CD4-positive, alpha-beta T cell treated with Interleukin-6 for 4 hours (primary cell): ENCODE measurements at regions not wholly inside any gene's neighbourhood (a gene's known extent, or its start where the extent isn't known, plus 50 kb on each side); places are given as distances from the start of the nearest gene placed in this dataset.
"Not testable (repeated sequence)": the region's sequence is repeated elsewhere in the genome, so short reads cannot be mapped to it uniquely, and the experiment has no call there.

Experiments
- DNase-seq: peaks from one replicate; pipeline ENCODE4 v3.0.0-alpha.2; 2020; ENCODE audit warnings: mixed read lengths

DNA sequence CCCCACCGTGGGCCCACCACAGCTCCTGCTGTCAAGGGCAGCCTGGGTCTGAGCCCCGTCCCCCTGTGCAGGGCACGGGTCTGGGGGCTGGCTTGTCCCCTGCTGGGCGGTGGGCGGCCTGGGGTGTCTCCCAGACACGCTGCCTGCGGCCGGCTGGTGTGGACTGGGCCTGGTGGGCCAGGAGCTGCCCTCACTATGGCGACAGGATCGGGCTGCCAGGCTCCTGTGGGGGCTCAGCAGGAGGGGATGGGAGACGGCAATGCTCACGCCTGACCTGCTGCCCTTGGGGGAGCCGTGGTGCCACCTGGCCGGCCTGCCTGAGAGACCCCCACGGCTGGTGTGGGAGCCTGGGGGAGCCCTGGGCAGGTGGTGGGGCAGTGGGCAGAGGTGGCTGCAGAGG is 156.1 kb downstream of the TMEM121 start:
- DNase-seq: not testable (repeated sequence)

GRCh38 chr14:105682956-105683570 is 156.7 kb downstream of the TMEM121 start:
- no peak for DNase-seq

DNA sequence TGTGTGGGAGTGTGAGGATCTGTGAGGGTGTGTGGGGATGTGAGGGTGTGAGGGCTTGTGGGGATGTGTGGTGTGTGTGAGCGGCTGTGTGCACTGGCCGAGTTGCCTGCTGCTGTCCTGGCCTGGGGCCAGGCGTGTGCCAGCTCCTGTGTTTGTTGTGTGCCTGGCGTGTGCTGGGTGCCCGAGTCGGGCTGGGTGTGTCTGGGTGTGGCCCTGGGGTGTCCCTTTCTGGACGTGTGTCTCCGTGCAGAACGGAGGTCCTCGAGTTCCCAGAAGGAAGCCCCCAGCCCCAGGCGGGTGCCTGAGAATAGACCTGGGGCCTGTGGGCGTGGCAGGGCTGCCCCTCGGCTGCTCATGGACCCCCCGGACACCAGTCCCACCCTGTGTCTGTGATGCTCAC is 157.7 kb downstream of the TMEM121 start:
- not testable (repeated sequence) for DNase-seq

DNA sequence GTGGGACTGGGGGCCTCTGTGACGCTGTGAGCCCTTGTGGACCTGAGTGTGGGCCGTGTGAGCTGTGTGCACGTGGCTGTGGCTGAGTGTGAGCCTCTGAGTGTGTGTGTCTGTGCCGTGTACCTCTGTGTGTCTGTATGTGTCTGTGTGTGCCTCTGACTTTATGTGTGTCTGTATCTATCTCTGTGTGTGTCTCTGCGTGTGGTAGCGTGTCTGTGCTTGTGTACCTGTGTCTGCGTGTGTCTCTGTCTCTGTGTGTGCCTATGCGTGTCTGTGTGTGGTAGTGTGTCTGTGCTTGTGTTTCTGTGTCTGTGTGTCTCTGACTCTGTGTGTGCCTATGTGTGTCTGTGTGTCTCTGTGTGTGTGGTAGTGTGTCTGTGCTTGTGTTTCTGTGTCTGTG is 158.2 kb downstream of the TMEM121 start:
- not testable (repeated sequence) for DNase-seq

- DNase-seq: no peak
These were observed 158.6 kb downstream of the TMEM121 start for GRCh38 chr14:105685003-105685402.

GRCh38 chr14:105685605-105686004 is 159.2 kb downstream of the TMEM121 start:
- DNase-seq: not testable (repeated sequence)

DNA sequence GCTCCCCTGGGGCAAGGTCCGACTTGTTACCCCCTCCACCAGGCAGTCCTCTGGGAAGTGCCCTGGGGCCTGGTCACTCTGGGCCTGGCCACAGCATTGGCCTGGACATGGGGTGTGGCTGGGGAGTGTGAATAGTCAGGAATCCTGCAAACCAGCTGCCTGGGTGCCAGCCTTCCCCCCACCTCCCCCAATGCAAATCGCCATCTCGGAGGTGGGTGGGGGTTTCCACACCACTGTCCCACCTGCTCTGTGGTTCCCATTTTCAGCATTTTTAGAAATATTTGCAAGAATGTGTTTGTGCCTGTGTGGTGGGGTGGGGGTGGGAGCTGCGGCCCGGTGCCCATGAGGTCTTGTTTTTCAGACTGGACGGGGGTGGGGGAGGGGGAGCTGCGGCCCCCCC is 159.7 kb downstream of the TMEM121 start:
- not testable (repeated sequence) for DNase-seq

- DNase-seq: not testable (repeated sequence)
These were observed 160.2 kb downstream of the TMEM121 start for GRCh38 chr14:105686462-105687170.

- DNase-seq: not testable (repeated sequence)
These were observed 161.0 kb downstream of the TMEM121 start for GRCh38 chr14:105687171-105688022.

DNA sequence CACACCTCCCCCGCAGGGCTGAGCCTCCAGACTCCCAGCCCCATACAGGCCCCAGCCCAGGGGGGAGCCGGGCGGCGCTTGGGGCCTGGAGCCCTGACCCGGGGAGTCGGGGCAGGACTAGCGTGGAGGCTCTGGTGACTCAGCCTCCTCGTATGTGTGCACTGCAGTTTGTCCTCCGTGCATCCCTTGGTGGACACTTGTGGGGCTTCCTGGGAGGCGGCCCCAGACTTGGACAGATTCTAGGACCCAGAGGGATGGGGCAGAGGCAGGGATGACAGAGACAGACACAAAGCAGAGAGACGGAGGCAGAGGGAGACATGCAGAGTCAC is 161.6 kb downstream of the TMEM121 start:
- not testable (repeated sequence) for DNase-seq

DNA sequence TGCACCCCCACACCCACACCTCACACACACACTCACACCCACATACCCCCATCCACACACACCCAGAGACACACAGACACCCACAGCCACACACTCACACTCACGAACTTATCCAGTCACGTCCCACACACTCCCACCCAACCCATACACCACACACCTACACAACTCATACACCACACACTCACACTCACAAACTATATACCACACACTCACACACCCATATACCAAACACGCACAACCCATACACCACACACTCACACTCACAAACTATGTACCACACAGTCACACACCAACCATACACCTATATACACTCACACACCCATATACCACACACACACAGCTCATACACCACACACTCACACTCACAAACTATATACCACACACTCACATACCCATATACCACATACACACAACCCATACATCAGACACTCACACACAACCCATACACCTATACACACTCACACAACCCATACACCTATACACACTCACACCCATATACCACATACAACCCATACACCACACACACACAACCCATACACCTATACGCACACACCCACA is 162.4 kb downstream of the TMEM121 start:
- DNase-seq: not testable (repeated sequence)

DNA sequence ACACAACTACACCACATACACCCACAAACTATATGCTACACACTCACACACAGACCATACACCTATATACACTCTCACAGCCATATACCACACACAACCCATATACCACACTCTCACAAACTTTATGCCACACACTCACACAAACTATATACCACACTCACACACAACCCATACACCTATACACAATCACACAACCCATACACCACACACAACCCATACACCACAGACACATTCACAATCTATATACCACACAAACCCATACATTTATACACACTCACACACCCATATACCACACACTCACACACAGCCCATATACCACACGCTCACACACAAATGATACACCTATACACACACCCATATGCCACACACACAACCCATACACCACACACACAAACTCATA is 163.3 kb downstream of the TMEM121 start:
- no peak for DNase-seq

DNA sequence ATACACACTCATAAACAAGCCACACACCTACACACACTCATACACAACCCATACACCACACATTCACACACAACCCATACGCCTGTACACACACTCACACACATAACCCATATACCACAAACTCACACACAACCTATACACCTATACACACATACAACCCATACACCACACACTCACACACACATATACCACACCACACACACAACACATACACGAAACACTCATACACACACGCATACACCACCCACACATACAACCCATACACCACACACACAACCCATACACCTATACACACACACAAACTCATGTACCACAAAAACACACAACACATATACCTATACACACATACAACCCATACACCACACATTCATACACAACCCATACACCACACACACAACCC is 164.3 kb downstream of the TMEM121 start:
- DNase-seq: no peak

GRCh38 chr14:105691321-105692109 is 165.1 kb downstream of the TMEM121 start:
- not testable (repeated sequence) for DNase-seq

DNA sequence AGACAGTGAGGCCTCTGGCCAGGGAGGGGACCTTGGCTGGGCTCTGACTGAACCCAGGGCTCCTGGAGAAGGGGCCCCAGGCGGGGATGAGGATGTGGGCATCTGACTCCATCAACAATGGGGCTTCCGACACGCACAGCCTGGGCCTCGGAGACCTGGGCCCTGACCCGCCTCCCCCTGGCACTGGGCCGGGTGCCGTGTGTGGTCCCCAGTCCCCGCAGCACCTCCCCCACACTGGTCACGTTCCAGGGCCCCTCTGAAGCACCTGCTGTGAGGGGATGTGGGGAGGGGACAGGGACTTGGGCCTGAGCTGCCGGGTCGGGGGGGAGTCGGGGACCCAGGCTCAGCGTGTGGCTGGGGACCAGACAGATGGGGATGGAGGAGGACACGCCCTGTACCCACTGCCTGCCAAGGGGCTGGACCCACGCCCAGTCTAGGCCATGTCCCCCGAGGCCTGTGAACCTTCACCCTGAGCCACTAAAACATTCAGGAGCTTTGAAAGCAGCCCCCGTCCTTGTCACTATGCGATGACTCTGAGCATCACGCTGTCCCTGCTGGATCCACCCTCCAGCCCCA is 165.8 kb downstream of the TMEM121 start:
- DNase-seq: not testable (repeated sequence)

- DNase-seq: no peak
These were observed 168.6 kb downstream of the TMEM121 start for GRCh38 chr14:105694961-105695360.

DNA sequence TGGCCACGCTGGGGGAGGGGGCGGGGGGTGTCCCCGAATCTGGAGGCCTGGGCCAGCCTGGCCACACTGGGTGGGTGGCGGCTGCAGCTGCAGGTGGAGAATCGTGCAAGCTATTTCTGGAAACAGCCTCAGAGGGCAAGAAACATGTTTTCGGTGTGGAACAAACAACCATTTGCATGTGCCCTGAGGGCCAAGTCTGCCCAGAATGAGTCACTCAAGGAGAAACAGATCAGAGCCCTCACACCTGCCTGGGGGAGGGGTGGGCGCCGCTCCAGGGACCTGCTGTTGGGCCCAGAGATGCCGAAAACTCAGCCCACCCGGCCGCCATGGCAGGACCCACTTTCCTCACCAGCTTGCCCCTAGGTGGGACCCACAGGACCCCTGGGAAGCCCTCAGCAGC is 170.0 kb downstream of the TMEM121 start:
- not testable (repeated sequence) for DNase-seq

GRCh38 chr14:105697414-105697813 is 171.0 kb downstream of the TMEM121 start:
- not testable (repeated sequence) for DNase-seq

DNA sequence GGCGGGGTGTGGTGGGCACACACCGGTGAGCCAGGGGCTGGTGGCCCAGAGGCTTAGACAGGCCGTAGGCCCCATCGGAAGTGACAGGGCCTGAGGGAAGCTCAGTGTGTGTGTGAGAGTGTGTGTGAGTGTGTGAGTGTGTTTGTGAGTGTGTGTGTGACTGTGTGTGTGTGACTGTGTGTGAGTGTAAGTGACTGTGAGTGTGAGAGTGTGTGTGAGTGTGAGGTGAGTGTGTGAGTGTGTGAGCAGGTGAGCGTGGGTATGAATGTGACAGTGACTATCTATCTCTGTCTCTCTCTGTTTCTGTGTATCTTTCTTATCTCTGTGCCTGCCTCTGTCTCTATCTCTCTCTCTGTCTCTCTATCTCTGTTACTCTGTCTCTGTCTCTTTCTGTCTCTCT is 171.6 kb downstream of the TMEM121 start:
- not testable (repeated sequence) for DNase-seq

- not testable (repeated sequence) for DNase-seq
These were observed 172.7 kb downstream of the TMEM121 start for GRCh38 chr14:105698940-105699556.

- not testable (repeated sequence) for DNase-seq
These were observed 173.3 kb downstream of the TMEM121 start for GRCh38 chr14:105699706-105700105.

- not testable (repeated sequence) for DNase-seq
These were observed 173.8 kb downstream of the TMEM121 start for GRCh38 chr14:105700146-105700545.
